H54 (cell line): ENCODE measurements at regions not wholly inside any gene's neighbourhood (a gene's known extent, or its start where the extent isn't known, plus 50 kb on each side); places are given as distances from the start of the nearest gene placed in this dataset.

ENCODE experiments used
- DNase-seq: peaks from one replicate; pipeline ENCODE4 v3.0.0; 2011; ENCODE audit warnings: low spot score, mixed read lengths; ENCODE audit not compliant: insufficient read length
- FAIRE-seq: peaks from 3 replicates; lab custom pipeline; 2011; peaks lifted over from hg19 to GRCh38; lab: Jason Lieb, UNC
- POLR2A ChIP-seq: IDR thresholded peaks from 2 replicates; pipeline ENCODE4 v1.6.1; 2011; ENCODE audit warnings: low read depth, mild to moderate bottlenecking, low read length

GRCh38 chr2:128525653-128526052 lies 207.0 kb upstream of the HS6ST1 start:
- DNase-seq (no peak), FAIRE-seq (no peak)
- TF ChIP-seq POLR2A, result no peak

GRCh38 chr2:128526455-128526976 lies 207.8 kb upstream of the HS6ST1 start:
- no peak for FAIRE-seq
- no peak for TF ChIP-seq POLR2A
- no peak for DNase-seq

- FAIRE-seq, result no peak
- DNase-seq, result no peak
- TF ChIP-seq POLR2A, result no peak
These were observed 209.5 kb upstream of the HS6ST1 start for GRCh38 chr2:128528133-128528532.

- DNase-seq (no peak), FAIRE-seq (no peak)
- TF ChIP-seq POLR2A, result no peak
These were observed 211.4 kb upstream of the HS6ST1 start for GRCh38 chr2:128530025-128530573.

GRCh38 chr2:128531856-128532255 lies 213.2 kb upstream of the HS6ST1 start:
- DNase-seq (no peak), FAIRE-seq (no peak)
- no peak for TF ChIP-seq POLR2A

GRCh38 chr2:128533101-128533500 lies 214.4 kb upstream of the HS6ST1 start:
- no peak for DNase-seq
- FAIRE-seq, result no peak
- no peak for TF ChIP-seq POLR2A

- no peak for TF ChIP-seq POLR2A
- no peak for DNase-seq
- no peak for FAIRE-seq
These were observed 216.2 kb upstream of the HS6ST1 start for GRCh38 chr2:128534688-128535392.

- peak; percentile 28 for DNase-seq
These were observed 217.3 kb upstream of the HS6ST1 start for GRCh38 chr2:128535953-128536352.

GRCh38 chr2:128536925-128537620 lies 218.4 kb upstream of the HS6ST1 start:
- TF ChIP-seq POLR2A, result no peak
- no peak for FAIRE-seq

More at GRCh38 chr2:128535953-128536352, 217.3 kb upstream of the HS6ST1 start:
- no peak for FAIRE-seq
- TF ChIP-seq POLR2A, result no peak

GRCh38 chr2:128537646-128538045 lies 219.0 kb upstream of the HS6ST1 start:
- no peak for FAIRE-seq
- TF ChIP-seq POLR2A, result no peak

More at GRCh38 chr2:128536925-128537620, 218.4 kb upstream of the HS6ST1 start:
- peak; percentile 55 for DNase-seq

GRCh38 chr2:128538396-128538795 lies 219.7 kb upstream of the HS6ST1 start:
- DNase-seq, result no peak
- FAIRE-seq, result no peak
- no peak for TF ChIP-seq POLR2A

More at GRCh38 chr2:128537646-128538045, 219.0 kb upstream of the HS6ST1 start:
- DNase-seq, result no peak

- no peak for FAIRE-seq
- no peak for TF ChIP-seq POLR2A
- no peak for DNase-seq
These were observed 222.0 kb upstream of the HS6ST1 start for GRCh38 chr2:128540670-128541069.

GRCh38 chr2:128541448-128541847 lies 222.8 kb upstream of the HS6ST1 start:
- TF ChIP-seq POLR2A, result no peak
- DNase-seq (no peak), FAIRE-seq (no peak)

- no peak for TF ChIP-seq POLR2A
- FAIRE-seq (no peak), DNase-seq (no peak)
These were observed 224.4 kb upstream of the HS6ST1 start for GRCh38 chr2:128543036-128543435.
